Activated CD4-positive, alpha-beta memory T cell treated with anti-CD3 and anti-CD28 coated beads for 36 hours (primary cell): ENCODE measurements at regions not wholly inside any gene's neighbourhood (a gene's known extent, or its start where the extent isn't known, plus 50 kb on each side); places are given as distances from the start of the nearest gene placed in this dataset.

ENCODE experiments used
- CTCF ChIA-PET: fragments of 350-600 bp; sonication (Branson Sonifier 250); formaldehyde crosslinking; loops from one replicate; lab custom pipeline; 2021; ENCODE audit warnings: antibody characterized with exemption, inconsistent platforms; lab: Charles Lee
- POLR2A ChIA-PET: fragments of 350-600 bp; sonication (Branson Sonifier 250); formaldehyde crosslinking; loops from one replicate; lab custom pipeline; 2021; ENCODE audit warnings: antibody characterized with exemption; lab: Charles Lee
- DNase-seq: peaks from one replicate; pipeline ENCODE4 v3.0.0-alpha.2; 2020
- H3K27ac Mint-ChIP-seq: one replicate; pipeline ENCODE4 v1.8.0; 2021; ENCODE audit warnings: mixed read lengths
- H3K27me3 Mint-ChIP-seq: one replicate; pipeline ENCODE4 v1.8.0; 2021; ENCODE audit warnings: mixed read lengths
- H3K36me3 Mint-ChIP-seq: one replicate; pipeline ENCODE4 v1.8.0; 2021; ENCODE audit warnings: mixed read lengths
- H3K4me1 Mint-ChIP-seq: one replicate; pipeline ENCODE4 v1.8.0; 2021; ENCODE audit warnings: low read depth, mixed read lengths
- H3K4me3 Mint-ChIP-seq: one replicate; pipeline ENCODE4 v1.8.0; 2021; ENCODE audit warnings: mild to moderate bottlenecking, mixed read lengths
- H3K9me3 Mint-ChIP-seq: one replicate; pipeline ENCODE4 v1.8.0; 2021; ENCODE audit warnings: mixed read lengths
- intact Hi-C: fragments of 100-400 bp; cut with micrococcal nuclease; formaldehyde crosslinking; loops from one replicate; pipeline ENCODE4 v1.15.1; 2023

DNA sequence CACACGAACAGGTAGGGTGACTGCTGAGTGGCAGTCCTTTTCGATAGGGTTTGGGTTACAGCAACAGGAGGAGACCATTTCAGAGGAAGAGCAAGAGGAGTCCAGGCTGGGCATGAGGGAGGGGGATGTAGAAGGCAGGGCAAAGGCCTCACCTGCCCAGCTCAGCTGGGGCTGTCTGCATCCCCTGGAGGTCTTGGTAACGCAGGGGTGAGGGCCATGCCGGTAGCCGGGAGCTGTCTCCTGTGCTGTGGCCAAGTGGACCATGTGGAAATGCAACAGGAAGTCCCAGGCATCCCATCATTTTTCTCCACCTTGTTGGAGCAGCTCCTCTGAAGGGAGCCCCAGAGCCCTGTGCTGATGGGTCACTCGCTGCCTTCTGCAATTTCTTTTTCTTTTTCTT lies 105.4 kb upstream of the C1orf174 start:
- DNase-seq = no peak
- H3K27ac Mint-ChIP-seq = no peak overlapping the region
- peaks cover 10% of the 10 kb centered on the region for H3K27me3 Mint-ChIP-seq
- no peaks in the 10 kb centered on the region for H3K4me1 Mint-ChIP-seq
- H3K36me3 Mint-ChIP-seq = no peaks in the 10 kb centered on the region
- intact Hi-C loops = no loop called here
- peaks cover 9% of the 10 kb centered on the region for H3K9me3 Mint-ChIP-seq
- CTCF ChIA-PET = no interaction called here
- no peak overlapping the region for H3K4me3 Mint-ChIP-seq
- POLR2A ChIA-PET = no interaction called here

DNA sequence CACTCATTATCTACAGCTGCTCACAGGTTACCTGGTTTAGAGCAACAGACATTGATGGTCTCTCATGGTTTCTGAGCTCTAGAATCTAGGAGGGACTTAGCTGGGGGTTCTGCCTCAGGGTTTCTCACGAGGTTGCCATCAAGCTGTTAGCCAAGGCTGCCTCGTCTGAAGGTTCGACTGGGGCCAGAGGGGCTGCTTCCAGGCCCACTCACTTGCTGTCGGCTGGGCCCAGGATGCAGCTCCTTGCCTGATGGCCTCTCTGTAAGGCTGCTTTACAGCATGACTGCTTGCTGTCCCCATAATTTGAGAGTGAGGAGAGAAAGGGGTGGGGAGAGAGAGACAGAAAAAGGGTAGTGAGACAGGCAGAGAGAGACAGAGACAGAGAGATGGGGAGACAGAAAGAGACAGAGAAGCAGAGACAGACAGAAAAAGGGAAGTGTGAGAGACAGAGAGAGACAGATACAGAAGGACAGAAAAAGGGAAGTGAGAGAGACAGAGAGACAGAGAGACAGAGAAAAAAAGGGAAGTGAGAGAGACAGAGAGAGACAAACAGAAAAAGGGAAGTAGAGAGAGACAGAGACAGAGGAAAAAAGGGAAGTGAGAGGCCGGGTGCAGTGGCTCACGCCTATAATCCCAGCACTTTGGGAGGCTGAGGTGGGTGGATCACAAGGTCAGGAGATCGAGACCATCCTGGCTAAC lies 106.8 kb upstream of the C1orf174 start:
- DNase-seq = no peak
- H3K27me3 Mint-ChIP-seq = peaks cover 4% of the 10 kb centered on the region
- no peak overlapping the region for H3K4me3 Mint-ChIP-seq
- intact Hi-C loops = no loop called here
- no peaks in the 10 kb centered on the region for H3K4me1 Mint-ChIP-seq
- H3K9me3 Mint-ChIP-seq = peaks cover 9% of the 10 kb centered on the region
- ChIA-PET POLR2A (no interaction called here), CTCF (no interaction called here)
- no peak overlapping the region for H3K27ac Mint-ChIP-seq
- no peaks in the 10 kb centered on the region for H3K36me3 Mint-ChIP-seq

DNA sequence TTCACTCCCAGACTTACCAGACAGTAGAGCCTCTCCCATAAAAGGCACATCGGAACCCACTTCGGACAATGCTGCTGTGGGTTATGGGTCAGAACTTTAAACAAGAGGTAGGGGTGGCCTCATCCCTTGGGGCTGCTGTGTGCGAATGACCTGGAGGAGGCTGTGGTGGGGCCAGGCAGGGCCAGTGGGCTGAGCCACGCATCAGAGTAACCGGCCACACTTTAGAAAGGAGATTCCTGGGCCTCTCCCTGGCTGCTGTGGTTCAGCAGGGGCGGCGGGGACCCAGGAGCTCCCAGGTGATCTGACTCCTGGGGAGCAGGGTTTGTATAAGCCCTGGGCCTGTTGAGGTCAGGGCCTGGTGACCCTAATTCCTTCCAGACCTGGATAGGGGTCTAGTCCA lies 110.2 kb upstream of the C1orf174 start:
- no peaks in the 10 kb centered on the region for H3K36me3 Mint-ChIP-seq
- H3K9me3 Mint-ChIP-seq = peaks cover 9% of the 10 kb centered on the region
- CTCF ChIA-PET = no interaction called here
- H3K27me3 Mint-ChIP-seq = peaks cover 7% of the 10 kb centered on the region
- no peaks in the 10 kb centered on the region for H3K4me1 Mint-ChIP-seq
- H3K27ac Mint-ChIP-seq = no peak overlapping the region
- POLR2A ChIA-PET = no interaction called here
- intact Hi-C loops = no loop called here
- no peak for DNase-seq
- H3K4me3 Mint-ChIP-seq = no peak overlapping the region

DNA sequence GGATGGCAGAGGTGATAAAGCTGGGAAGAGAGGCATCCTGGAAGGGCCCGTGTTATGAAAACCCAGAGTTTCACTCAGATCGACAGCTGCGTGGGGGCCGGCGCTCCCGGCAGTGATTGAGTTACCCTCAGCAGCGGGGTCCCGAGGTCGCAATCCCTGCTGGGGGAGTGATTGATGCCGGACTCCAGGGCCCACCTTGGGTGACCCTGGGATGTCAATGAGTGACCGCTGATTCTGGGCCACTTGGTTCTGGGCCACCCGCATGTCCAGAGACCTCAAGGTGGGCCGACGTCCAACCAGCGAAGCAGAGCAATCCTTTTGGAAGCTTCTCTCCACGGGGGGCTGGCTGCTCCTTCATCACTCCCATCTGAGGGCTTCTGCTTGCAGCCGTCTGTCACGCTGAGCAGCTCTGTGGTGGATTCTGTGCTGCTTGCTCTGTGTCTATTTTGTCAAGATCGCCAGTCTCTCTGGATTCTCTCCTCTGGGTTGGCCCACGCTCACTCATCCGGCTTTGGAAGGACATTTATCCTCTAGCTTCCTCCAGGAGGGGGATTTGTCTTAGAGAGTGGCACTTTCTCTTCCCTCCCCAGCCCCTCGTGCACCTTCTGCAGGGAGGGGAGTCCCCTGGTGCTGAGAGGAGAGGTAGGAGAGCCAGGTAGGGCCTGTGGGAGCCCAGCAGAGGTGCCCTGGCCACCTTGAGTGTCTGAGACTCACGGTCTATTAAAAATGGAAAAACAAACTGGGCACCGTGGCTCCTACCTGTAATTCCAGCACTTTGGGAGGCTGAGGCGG lies 110.9 kb upstream of the C1orf174 start:
- Mint-ChIP-seq H3K36me3 (no peaks in the 10 kb centered on the region), H3K4me1 (no peaks in the 10 kb centered on the region), H3K27me3 (peaks cover 7% of the 10 kb centered on the region), H3K27ac (no peak overlapping the region), H3K9me3 (peaks cover 9% of the 10 kb centered on the region), H3K4me3 (no peak overlapping the region)
- CTCF ChIA-PET = no interaction called here
- no peak for DNase-seq
- intact Hi-C loops = no loop called here
- POLR2A ChIA-PET = no interaction called here

DNA sequence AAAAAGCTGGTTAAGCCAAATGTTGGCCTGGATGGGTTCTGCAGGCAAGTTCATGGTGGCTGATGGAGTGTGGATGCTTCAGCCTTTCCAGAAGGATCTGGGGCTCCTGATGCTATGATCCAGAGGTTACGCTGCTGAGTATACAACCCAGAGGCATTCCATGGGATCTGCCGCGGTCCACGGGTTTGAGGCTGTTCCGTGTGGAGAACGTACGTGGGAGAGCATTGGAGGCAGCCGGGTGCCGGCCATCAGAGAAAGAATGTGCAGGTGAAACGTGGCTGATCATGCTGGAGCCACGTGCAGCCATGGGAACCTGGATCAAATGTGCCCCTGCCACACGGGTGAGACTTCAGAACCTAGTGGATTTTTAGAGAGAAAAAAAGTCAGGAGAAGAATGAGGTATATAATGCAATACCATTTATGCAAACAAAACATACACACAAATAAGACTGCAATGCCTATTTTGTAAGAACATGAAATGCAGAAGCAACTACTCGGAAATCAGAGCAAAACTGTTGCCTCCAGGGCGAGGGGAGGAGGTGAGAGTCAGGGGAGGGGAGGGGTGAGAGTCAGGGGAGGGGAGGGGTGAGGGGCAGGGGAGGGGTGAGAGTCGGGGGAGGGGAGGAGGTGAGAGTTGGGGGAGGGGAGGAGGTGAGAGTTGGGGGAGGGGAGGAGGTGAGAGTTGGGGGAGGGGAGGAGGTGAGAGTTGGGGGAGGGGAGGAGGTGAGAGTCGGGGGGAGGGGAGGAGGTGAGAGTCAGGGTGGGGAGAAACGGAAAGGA lies 116.5 kb upstream of the C1orf174 start:
- intact Hi-C loops = no loop called here
- CTCF ChIA-PET = no interaction called here
- Mint-ChIP-seq H3K4me3 (no peak overlapping the region), H3K4me1 (no peaks in the 10 kb centered on the region), H3K36me3 (no peaks in the 10 kb centered on the region), H3K27ac (no peak overlapping the region), H3K9me3 (no peaks in the 10 kb centered on the region), H3K27me3 (peaks cover 5% of the 10 kb centered on the region)
- DNase-seq = no peak
- POLR2A ChIA-PET = no interaction called here

DNA sequence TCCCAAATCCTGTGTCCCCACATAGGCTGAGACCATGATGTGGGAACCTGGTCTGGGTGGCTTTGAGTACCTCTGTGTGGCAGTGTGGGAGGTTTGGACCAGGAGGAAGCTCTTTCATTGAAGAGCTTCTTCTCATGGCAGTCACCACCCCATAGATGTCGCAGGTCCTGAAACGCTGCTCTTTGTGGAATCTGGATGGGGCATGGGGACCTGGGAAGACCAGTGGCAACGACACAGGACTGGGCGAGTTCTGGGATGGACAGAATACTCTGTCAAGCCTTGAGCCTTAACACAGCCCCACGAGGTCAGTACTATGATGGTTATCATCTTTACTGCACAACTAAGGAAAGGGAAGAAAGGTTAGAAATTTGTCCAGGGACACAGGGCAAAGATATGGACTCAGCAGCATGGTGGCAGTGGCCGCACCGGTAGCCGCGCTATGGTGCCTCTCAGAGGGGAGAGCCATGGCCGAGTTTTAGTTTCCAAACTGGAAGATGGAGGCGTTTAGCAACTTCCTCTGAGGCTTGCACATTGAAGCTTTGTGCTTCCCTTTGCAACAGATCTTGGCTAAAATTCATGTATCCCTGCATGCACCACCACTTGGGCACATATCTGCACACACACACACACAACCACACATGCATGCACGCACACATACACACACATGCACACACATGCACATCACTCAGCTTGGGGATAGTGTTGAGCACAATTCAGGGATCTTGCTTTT lies 117.7 kb upstream of the C1orf174 start:
- intact Hi-C loops = no loop called here
- H3K4me1 Mint-ChIP-seq = no peaks in the 10 kb centered on the region
- H3K4me3 Mint-ChIP-seq = no peak overlapping the region
- no peaks in the 10 kb centered on the region for H3K9me3 Mint-ChIP-seq
- H3K27ac Mint-ChIP-seq = no peak overlapping the region
- H3K36me3 Mint-ChIP-seq = no peaks in the 10 kb centered on the region
- ChIA-PET CTCF (no interaction called here), POLR2A (no interaction called here)
- H3K27me3 Mint-ChIP-seq = peaks cover 5% of the 10 kb centered on the region
- DNase-seq = no peak

DNA sequence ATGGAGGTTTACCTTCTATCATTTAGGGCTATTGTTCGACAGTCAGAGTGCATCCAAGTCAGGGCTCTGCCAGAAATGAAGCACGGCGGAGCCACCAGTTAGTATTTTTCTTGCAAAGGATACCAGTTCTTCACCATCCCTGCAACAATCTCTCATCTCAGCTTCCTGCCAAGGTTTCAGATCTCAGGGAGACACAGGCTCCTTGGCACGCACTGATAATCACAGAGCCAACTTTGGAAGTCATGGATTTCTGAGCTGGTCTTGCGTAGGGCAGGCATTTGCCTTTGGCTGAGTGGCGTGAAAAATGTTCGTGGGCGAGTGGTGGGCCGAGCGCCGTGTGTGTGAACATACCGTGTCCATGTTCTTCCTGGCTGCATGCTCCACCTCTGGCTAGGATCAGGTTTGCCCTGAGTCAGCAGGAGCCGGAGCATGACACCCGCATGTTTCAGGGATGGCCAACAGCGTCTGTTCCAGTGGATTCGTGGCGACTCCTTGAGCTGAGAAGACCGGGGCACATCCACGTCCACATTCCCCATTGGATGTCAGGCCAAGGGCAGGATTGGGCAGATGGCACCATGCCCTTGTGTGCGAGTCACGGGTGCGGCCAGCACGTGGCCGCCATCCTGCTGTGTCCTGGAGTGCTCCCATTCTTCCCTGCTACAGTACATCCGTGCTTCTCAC lies 118.5 kb upstream of the C1orf174 start:
- no peak for DNase-seq
- Mint-ChIP-seq H3K9me3 (no peaks in the 10 kb centered on the region), H3K4me3 (no peak overlapping the region), H3K4me1 (no peaks in the 10 kb centered on the region), H3K27me3 (peaks cover 1% of the 10 kb centered on the region), H3K36me3 (no peaks in the 10 kb centered on the region), H3K27ac (no peak overlapping the region)
- intact Hi-C loops = no loop called here
- CTCF ChIA-PET = no interaction called here
- POLR2A ChIA-PET = no interaction called here

DNA sequence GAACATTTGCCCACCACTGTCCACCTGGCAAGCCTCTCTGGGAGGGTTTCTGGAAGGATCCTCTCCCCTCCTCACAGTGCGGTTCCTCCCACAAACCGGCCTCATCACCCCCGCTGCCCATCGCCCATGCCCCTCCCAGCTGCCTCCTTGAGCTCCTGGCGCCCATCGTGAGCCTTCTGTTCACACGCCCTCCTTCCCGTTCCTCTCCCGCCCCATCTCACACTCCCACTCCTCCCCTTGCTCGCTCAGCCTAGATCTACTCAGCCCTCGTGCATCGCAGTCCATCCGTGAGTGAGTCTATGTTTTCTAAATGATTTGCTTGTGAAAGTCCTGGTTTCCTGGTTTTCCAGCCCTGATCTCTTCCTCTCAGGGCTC lies 119.1 kb upstream of the C1orf174 start:
- no peaks in the 10 kb centered on the region for H3K27me3 Mint-ChIP-seq
- DNase-seq = no peak
- CTCF ChIA-PET = no interaction called here
- POLR2A ChIA-PET = no interaction called here
- H3K9me3 Mint-ChIP-seq = no peaks in the 10 kb centered on the region
- intact Hi-C loops = no loop called here
- no peak overlapping the region for H3K27ac Mint-ChIP-seq
- no peak overlapping the region for H3K4me3 Mint-ChIP-seq
- no peaks in the 10 kb centered on the region for H3K36me3 Mint-ChIP-seq
- H3K4me1 Mint-ChIP-seq = no peaks in the 10 kb centered on the region

DNA sequence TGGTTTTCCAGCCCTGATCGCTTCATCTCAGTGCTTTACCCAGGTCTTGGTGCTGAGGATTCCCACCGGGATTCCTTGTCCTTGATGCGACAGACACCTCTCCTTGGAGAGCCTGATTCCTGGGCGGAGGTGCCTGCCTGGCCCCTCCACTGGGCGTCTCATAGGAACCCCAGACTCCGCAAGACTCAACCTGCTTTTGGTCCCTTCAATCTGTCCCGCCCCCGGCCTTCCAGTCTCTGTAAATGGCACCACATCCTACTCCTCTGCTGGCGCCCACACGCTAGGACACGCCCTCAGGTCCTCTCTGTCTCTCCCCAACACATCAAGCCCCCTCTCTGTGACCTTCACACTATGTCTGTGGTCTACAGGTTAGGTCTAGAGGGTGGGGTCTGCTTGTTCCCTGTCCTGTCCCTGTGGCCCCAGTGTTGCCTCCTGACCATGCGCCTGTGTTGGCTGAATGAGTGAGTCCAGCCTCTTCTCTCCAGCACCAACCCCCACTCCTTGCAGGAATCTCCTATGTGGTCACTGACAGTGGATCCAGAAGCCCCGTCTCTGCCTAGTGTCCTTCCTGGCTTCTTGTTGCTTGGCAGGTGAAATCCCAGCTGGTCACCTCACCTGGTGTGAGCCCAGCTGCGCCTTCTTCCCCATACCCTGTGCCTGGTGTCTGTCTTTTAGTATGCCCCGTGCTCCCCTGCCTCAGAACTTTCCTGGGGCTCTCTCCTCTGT lies 119.7 kb upstream of the C1orf174 start:
- Mint-ChIP-seq H3K4me1 (no peaks in the 10 kb centered on the region), H3K27ac (no peak overlapping the region), H3K9me3 (no peaks in the 10 kb centered on the region), H3K36me3 (no peaks in the 10 kb centered on the region), H3K27me3 (no peaks in the 10 kb centered on the region), H3K4me3 (no peak overlapping the region)
- intact Hi-C loops = no loop called here
- CTCF ChIA-PET = no interaction called here
- no peak for DNase-seq
- POLR2A ChIA-PET = no interaction called here

DNA sequence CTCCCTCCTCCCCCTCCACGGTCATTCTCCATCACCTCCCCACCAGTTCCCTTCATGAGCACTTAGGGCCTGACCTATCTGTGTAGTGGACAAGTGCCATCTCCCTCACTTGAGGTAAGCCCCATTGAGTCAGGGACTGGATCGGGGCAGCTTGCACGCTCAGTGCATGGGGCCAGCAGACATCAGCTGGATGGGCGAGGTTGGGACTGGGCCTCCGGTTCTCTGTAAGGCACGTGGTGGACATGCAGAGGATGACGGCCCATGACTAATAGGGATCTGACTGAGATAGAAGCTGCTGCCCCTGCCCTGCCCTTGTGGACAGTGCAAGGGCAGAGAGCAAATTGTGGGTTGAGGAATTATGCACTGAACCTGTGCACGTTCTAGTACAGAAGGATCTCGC lies 120.4 kb upstream of the C1orf174 start:
- Mint-ChIP-seq H3K27ac (no peak overlapping the region), H3K4me3 (no peak overlapping the region), H3K4me1 (no peaks in the 10 kb centered on the region), H3K9me3 (no peaks in the 10 kb centered on the region), H3K27me3 (peaks cover 4% of the 10 kb centered on the region), H3K36me3 (no peaks in the 10 kb centered on the region)
- DNase-seq = no peak
- ChIA-PET CTCF (no interaction called here), POLR2A (no interaction called here)
- intact Hi-C loops = no loop called here

DNA sequence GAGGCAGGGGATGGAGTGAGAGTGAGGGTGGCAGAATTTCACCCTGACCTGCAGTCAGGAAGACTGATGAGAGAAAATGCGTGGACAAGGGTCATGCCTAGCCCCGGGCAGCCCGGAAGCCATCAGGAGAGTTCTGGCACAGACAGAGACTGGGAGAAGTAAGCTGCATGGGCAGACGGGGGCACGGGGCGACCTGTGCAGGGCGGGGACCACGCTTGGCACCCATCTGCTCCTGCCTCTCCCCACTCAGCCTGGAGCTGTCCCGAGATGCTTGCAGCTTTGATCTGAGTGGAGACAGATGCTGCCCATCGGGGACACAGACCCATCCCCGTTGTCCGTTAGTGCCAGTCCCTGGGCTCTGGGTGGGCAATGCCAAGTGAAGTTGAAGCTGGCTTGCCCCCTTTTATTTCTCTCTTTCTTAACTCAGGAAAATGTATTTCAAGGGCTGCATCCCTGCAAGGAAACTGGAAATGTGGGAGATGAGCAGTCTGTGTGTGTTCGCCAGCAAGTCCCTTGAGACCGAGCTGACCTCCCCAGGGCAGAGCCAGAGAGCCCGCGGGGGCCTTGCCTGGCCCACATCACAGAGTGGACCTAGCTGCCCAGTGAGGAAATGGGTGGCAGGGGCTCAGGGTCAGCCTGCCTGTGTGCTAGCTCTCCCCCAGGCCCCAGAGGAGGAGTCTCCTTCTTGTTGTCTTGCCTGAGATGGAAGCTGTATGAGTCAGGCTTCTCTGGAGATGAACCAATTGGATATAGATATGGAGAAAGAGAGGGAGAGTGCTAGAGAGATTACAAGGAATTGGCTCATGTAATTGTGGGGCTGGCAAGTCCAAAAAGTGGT lies 121.3 kb upstream of the C1orf174 start:
- no peak overlapping the region for H3K27ac Mint-ChIP-seq
- POLR2A ChIA-PET = no interaction called here
- no peak for DNase-seq
- CTCF ChIA-PET = no interaction called here
- H3K9me3 Mint-ChIP-seq = no peaks in the 10 kb centered on the region
- no peak overlapping the region for H3K4me3 Mint-ChIP-seq
- intact Hi-C loops = no loop called here
- H3K36me3 Mint-ChIP-seq = no peaks in the 10 kb centered on the region
- H3K27me3 Mint-ChIP-seq = peaks cover 10% of the 10 kb centered on the region
- H3K4me1 Mint-ChIP-seq = no peaks in the 10 kb centered on the region
